D341Med (cell line): ENCODE measurements at regions not wholly inside any gene's neighbourhood (a gene's known extent, or its start where the extent isn't known, plus 50 kb on each side); places are given as distances from the start of the nearest gene placed in this dataset.
"Not testable (repeated sequence)": the region's sequence is repeated elsewhere in the genome, so short reads cannot be mapped to it uniquely, and the experiment has no call there.

Source experiments
- DNase-seq: peaks from one replicate; pipeline ENCODE4 v3.0.0; 2012; ENCODE audit warnings: low spot score

DNA sequence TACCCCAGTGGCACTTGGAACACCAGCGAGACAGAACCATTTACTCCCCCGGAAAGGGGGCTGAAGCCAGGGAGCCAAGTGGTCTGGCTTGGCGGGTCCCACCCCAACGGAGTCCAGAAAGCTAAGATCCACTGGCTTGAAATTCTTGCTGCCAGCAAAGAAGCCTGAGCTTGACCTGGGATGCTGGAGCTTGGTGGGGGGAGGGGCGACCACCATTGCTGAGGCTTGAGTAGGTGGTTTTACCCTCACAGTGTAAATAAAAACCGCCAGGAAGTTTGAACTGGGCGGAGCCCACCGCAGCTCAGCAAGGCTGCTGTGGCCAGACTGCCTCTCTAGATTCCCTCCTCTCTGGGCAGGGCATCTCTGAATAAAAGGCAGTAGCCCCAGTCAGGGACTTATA lies 62.8 kb downstream of the RPS24 start:
- not testable (repeated sequence) for DNase-seq

DNA sequence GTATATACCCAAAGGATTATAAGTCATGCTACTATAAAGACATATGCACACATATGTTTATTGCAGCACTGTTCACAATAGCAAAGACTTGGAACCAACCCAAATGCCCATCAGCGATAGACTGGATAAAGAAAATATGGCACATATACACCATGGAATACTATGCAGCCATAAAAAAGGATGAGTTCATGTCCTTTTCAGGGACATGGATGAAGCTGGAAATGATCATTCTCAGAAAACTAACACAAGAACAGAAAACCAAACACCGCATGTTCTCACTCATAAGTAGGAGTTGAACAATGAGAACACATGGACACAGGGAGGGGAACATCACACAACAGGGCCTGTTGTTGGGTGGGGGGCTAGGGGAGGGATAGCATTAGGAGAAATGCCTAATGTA lies 68.9 kb downstream of the RPS24 start:
- not testable (repeated sequence) for DNase-seq

DNA sequence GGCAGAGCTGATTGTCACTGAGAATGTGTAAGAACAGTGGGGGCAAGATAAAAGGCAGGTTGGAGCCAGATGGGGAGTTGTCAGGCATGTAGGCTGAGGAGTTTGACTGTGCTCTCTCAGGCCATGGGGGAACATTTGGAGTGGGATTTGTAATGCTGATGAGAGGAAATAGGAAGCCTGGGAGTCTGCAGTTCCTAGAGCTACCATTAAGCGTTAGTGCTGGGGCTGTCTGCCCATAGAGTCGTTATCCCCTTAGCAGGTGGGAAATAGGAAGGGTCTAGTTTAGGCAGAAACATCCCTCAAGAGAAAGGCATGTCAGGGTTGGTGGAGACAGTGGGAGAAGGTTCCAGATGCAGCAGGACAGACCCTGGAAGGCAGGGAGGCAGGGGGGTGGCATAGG lies 75.5 kb downstream of the RPS24 start:
- DNase-seq = no peak

DNA sequence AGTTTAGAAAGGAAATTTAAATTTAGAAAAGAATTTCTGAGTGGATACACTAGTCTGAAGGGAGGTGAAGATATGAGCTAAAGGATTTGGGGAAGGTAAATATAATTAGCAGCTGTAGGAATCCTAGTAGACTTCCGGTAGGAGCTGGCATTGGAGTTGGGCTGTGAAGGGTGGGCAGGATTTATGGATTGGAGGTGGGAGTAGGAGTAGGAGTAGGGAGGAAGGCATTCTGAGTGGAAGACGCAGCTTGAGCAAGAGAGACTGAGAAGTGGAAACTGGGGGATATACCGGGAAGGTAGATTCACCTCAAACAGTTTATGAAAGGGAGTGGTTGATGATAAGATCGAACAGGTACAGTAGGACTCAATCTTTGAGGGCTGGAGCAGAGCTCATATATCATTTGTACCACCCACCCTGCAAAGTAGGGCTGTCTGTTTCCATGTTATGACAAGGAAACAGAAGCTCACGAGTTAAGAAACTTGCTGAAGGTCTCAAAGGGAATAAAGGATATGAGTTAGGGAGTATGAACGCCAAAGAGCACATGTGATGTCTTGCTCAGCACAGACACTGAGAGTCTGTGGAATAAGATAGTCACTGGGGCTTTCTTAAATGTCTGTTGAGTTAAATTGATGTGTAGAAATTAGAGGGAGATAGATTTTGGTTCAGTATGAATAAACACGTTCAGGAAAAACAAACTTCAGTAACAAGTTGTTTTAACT lies 81.6 kb downstream of the RPS24 start:
- no peak for DNase-seq

DNA sequence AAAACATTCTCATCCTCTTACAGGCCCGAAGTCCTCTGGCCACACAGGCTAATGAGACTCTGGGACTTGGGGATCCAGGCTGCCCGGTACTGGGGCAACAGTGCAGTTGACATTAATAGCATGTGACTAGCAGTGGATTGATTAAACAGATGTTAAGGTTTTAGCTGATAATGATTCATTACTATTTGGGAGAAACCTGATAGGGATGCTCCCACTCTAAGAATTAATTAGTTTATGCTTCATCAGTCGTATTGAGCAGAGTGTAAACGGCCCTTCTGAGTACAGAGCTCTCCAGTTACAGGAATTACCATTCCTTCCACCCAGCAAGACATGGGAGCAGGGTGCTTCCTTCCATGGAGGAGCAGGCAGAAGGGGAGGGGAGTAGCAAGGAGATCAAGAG lies 82.7 kb downstream of the RPS24 start:
- DNase-seq = no peak

DNA sequence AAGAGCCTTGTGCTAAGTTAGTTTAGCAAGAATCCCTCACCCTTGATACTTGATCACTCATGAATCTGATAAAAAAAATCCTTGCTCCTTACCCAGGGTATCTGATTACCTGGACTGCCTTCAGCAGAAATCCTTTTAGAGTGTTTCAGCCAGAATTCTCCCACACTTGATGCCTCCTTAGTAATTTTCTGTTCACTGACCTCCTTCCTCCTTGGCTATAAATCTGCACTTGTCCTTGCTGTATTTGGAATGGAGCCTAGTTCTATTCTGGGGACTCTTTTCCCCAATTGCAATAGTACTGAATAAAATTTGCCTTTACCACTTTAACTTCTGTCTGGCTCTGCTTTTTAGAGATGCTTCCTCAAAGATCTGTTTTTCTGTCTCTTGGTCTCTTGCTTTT lies 84.9 kb downstream of the RPS24 start:
- DNase-seq = no peak

DNA sequence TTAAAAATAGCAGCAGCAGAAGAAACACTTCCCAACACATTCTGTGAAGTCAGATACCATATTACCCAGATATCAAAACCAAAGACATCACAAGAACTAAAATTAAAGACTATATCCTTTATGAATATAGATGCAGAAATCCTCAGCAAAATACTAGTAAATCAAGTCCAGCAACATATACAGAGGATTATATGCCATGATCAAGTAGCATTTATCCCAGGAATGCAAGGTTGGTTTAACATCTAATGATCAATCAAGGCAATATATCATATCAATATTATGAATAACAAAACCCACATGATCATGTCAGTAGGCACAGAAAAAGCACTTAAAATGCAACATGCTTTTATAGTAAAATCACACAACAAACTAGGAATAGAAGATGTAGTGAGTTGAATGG lies 88.1 kb downstream of the RPS24 start:
- DNase-seq = no peak

DNA sequence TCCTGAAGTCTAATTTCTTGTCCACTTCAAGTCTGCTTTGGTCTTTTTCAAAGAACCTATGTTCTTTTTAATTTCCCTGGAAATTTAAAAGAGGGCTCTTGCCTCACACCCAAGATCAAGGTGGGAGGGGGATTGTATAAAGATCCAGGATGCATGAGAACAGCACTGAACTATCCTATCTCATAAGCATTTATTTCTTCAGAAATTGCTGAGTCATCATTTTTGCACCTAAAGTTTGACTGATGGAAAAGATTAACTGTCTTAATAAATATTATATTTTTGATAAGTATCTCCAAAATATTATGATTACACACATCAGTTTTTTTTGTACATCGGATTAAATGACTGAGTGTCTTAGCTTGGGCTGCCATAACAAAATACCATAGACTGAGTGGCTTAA lies 90.5 kb downstream of the RPS24 start:
- no peak for DNase-seq

DNA sequence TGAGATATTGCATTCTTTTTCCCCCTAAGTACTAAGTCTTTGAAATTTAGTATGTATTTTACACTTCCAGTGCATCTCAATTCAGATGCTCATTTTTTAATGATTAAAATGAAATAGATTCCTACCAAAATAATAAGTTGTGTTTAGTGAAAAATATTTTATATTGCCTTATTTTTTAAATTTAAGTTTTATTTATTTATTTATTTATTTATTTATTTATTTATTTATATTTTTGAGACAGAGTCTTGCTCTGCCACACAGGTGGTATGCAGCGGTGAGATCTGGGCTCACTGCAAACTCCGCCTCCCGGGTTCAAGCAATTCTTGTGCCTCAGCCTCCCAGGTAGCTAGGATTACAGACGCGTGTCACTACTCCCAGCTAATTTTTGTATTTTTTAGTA lies 95.5 kb downstream of the RPS24 start:
- no peak for DNase-seq

DNA sequence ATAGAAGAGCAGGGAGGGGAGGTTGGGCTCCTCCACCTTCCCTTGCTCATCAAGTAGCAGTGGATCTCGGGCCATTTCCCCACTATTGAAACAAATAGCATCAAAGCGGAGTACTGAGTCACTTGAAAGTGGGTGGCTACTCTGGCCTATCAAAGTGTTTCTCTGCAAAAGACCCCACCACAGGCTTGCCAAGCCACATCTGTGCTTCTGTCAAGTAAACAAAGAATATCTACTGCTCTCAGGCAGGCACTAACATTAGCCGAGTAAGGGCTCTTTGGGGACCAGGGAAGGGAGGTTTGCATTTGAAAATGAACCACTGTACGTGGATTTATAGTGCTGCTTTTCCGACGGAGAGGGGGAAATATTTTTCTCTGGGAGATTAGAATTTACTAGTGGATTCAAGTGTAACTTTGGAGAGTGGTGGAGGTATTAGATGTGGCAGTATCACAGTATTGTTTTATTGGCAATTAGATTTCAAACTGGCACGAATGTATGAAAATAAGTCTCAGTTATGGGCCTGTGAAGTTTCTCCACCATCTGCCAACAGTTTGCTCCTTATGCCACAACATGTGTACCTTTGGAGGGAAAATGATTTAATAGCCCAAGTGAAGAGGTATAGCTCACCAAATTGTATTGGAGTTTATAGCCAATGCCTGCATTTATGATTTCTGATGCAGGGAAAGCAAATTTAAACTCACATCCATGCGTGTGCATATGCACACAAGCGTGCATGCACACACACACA lies 97.5 kb downstream of the RPS24 start:
- DNase-seq = no peak

DNA sequence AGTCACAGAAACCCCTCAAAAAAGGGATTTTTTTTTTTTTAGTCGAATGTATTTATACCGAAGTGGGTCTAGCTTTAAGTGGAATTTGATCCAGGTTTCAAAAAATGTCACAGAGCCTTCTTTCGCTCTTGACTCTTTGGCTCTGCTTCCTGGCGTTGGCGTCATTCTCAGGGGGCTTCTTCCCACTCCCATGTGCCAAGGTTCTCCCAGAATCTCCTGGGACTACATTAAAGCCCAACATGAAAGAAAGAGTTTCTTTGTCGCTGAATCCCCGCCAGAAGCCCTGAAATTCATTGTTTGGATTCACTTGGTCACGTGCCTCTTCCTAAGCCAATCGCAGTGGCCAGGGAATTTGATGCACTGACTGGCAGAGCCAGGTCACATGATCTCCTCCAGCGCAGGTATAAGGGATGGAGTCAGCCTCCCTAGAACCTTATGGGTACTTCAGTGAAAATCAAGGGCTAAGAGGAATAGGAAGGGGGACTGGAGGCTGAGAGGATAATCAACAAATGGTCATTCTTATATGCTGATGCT lies 101.2 kb downstream of the RPS24 start:
- no peak for DNase-seq

DNA sequence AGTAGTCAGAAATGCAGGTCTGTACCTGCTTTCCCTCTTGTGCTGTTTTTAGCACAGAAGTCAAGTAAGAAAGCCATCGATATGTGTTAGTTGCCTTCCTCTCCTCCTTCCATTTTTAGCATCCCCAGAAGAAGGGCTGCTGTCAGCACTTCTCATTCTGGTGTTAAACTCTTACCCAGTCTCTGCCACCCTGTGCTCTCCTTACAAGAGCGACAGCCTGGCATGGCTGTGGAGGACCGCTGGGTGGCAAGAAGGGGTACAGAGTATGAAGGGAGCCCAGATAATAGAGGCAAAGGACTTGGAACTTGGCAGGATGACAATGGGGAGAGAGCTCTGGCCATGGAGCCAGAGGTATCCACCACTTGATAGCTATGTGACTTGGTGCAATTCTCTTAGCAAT lies 103.5 kb downstream of the RPS24 start:
- DNase-seq = no peak

DNA sequence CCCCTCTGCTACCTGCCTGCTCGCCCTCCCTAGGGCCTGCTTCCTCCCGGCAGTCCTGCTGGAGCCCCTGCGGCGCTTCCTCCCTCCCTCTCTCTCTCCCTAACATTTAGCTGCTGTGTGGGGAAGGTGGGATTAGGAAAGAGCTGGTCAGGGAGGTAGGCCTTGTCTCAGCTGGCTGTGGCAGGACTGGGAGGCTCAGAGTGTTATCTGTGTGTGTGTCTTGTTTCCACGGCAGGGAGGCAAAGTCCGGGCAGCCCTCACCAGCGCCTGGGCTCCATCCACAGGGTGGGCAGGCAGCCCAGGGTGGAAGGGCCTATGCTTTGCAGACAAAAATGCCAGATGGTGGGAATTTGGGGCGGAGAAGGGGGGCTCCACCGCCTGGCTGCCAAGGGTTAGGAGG lies 105.7 kb downstream of the RPS24 start:
- DNase-seq = peak; percentile 50

DNA sequence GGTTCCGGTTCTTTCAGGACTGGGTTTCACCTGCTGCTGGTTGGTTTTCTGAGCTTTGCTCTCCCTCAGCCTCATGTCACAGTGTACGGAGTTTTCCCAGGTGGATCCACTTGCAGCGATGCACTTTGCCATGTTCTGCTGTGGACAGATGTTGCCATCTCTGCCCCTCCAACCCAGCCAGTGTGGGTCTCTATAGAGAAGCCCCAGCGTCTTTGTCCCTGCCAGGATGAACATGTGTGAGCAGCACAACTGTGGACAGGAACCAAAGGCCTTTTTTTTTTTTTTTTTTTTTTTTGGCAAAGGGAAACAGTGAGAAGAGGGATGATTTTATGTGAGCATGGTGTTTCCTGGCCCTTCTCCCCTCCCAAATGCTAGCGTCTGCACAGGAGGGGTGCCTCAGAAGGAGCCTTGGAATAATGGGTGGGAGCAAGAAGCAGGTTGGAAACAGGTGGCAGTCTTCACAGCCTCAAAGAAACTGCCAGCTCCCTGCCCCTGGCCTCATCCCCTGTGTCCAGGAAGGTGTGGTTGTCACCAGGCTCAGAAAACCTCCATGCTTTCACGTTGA lies 106.5 kb downstream of the RPS24 start:
- DNase-seq = no peak

DNA sequence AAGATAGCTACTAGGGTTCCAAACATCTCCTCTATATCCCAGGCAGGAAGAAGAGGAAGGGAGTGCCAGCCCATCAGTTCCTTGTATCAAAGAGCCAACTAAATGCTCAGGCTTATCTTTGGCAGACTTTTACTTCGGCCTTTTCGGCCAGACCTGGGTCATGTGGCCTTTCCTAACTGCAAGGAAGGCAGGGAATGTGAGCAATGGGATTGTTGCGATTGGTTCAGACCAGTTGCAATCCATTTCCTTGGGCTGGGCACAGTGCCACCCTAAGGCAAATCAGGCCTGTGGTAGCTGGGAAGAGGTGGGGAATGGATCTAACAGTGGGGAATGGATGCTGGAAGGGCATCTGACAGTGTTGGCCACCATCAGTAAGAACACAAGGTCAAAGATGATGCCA lies 109.9 kb downstream of the RPS24 start:
- no peak for DNase-seq

DNA sequence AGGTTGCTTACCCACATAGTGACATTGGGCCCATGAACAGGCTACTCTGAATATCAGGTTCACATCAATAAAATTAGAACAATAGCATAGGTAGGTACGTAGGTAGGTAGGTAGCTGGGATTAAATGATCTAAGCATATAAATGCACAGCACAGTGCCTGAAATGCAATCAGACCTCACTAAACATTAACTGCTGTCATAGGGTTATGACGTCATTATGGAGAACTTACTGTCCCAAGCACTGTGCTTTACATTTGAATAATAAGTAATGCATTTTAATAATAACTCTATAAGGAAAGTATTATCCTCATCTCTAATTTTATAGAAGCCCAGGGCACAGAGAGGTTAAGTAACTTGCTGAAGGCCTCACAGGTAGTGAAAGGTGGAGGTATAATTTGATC lies 112.5 kb downstream of the RPS24 start:
- no peak for DNase-seq

DNA sequence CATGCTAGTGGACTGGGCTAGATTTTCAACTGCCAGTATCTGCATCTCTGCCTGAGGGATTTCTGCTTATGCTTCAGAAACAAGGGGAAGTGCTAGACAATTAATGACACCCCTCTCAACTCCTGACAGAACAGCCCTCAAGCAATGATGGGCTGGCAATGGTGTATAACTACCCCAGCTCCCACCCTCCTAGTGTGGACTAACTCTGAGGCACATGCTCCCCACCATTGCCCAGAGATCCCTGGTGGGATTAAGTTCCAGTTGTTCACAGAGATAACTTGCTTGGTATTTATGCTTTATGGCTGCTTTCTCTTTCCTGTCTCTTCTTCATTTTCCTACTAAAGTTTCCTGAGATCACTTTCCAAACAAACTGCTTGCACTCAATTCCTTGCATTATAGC lies 113.5 kb downstream of the RPS24 start:
- no peak for DNase-seq

DNA sequence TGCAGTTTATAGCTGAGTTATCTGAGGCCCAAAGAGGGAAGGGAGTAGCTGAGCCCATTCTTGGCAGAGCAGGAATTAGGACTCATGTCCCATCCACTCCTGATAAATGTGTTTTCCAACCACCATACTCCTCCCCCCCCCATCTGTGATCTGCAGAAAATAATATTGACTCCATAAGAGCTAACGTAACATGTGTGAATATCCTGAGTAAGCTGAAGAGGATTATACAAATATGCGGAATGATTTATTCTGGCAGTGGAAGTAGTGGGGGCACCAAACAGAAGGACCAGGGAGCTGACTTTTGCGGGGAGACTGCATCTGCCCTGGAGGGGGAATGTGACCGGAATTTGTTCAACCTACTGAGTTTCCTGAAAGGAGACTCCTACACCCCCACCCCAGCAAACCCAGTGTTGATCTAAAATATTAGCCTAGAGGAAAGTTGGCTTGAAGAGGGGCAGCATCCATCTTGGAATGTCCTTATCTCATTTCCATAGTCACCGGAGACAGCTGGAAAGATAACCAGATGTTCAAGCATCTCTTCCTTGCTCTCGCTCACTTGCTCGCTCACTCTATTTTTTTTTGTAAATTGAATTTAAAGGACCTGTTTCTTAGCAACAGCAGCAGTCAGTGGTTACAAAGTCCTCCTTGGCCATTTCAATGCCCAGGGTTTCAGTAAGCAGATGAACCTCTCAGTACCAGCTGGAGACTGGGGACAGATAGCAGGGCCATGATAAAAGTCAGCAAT lies 114.7 kb downstream of the RPS24 start:
- DNase-seq = no peak

DNA sequence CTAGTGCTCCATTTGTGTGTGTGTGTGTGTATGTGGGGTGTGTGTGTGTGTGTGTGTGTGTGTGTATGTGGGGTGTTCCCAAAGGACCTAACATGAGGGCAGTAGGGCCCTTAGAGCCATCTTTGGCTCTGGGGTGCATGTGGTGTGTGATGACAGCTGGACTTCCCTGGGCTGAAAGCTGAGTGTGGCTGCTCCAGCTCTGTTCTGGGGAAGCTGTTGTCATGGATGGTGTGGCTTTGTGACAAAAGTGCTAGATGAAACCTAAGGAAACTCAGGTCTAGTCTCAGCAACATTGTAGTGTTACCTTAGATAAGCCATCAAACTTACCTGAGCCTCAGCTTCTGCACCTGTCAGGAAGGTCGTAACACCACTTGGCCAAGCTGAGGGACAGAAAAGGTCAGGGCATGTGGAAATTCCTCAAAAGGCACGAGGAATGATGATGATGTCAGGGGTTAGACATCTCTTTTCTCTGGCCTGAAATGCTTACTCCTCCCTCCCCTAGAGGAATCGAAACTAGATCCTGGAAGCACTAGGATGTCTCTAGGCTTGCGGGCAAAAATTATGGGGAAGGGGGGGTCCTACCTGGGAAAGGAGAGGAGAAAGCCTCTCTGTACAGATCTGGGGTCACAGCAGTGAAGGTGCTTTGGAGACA lies 115.4 kb downstream of the RPS24 start:
- DNase-seq = no peak

DNA sequence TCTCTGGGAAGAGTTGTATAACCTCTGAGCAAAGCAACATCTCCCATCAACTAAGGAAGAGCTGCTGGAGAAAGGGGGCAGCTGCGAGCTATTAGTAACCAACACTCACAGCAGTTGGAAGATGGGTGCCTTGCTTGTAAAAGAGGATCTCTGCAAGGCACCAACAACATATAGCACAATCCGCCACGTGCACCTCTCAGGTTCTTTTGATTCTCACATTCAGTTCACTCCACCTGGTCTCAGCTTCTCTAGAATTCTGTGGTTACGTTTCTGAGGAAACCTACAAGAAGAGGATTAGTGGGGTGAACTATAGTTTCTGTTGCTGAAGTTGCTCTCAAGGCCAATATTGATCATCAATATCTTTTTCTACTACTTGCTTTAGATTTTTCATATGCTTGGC lies 117.1 kb downstream of the RPS24 start:
- no peak for DNase-seq

DNA sequence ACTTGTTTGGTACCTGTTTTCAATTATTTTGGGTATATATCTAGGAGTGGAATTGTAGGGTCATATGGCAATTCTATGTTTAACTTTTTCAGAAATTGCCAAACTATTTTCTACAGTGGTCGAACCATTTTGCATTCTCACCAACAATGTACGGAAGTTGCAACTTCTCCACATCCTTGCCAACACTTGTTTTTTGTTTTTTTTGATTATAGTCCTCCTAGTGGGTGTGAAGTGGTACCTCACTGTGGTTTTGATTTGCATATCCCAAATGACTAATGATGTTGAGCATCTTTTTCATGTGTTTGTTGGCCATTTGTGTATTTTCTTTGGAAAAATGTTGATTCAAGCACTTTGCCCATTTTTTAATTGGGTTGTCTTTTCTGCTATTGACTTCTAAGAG lies 122.1 kb downstream of the RPS24 start:
- no peak for DNase-seq

DNA sequence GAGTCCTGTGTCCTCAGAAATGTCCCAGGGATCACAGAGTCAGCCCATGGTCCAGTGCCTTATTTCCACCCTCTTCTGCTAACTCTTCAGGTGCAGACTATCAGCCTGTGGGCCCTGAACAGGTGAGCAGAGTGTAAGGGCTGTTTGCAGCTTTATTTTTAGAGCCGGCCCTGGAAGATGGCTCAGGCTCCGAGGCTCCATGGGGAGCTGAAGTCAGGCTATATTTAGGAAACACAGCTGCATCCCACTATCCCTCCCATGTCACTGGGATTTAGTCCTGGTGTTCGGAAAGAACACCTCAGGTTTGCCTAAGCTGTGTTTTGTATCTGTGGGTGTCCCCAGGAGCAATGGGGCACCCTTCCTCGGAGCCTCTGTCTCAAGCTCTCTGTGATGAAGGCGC lies 126.9 kb downstream of the RPS24 start:
- DNase-seq = no peak
